H9 (cell line): ENCODE measurements at regions not wholly inside any gene's neighbourhood (a gene's known extent, or its start where the extent isn't known, plus 50 kb on each side); places are given as distances from the start of the nearest gene placed in this dataset.

Experiments used
- DNase-seq: peaks from one replicate; pipeline ENCODE4 v3.0.0-alpha.2; 2017
- H2AFZ ChIP-seq: one replicate; pipeline ENCODE4 v1.6.1; 2013; ENCODE audit warnings: mild to moderate bottlenecking, low read length, control low read depth, moderate library complexity
- H2AK5ac ChIP-seq: 2 replicates; pipeline ENCODE4 v1.6.1; 2013; ENCODE audit warnings: low read length, control low read depth, mixed read lengths; ENCODE audit not compliant: insufficient read length
- H2BK120ac ChIP-seq: one replicate; pipeline ENCODE4 v1.6.1; 2013; ENCODE audit warnings: low read depth, mild to moderate bottlenecking, low read length, control low read depth, inconsistent platforms; ENCODE audit not compliant: poor library complexity, severe bottlenecking
- H2BK12ac ChIP-seq: 2 replicates; pipeline ENCODE4 v1.6.1; 2013; ENCODE audit warnings: low read length, control low read depth, mixed read lengths, low read depth; ENCODE audit not compliant: insufficient read length
- H2BK15ac ChIP-seq: 2 replicates; pipeline ENCODE4 v1.6.1; 2013; ENCODE audit warnings: low read depth, low read length, control low read depth
- H2BK20ac ChIP-seq: one replicate; pipeline ENCODE4 v1.6.1; 2013; ENCODE audit warnings: low read depth, mild to moderate bottlenecking, low read length, control low read depth, inconsistent platforms; ENCODE audit not compliant: poor library complexity, severe bottlenecking
- H2BK5ac ChIP-seq: 2 replicates; pipeline ENCODE4 v1.6.1; 2013; ENCODE audit warnings: low read length, control low read depth, mixed read lengths; ENCODE audit not compliant: insufficient read length
- H3K14ac ChIP-seq: 2 replicates; pipeline ENCODE4 v1.6.1; 2013; ENCODE audit warnings: low read length, control low read depth; ENCODE audit not compliant: insufficient read depth
- H3K18ac ChIP-seq: 2 replicates; pipeline ENCODE4 v1.6.1; 2013; ENCODE audit warnings: low read depth, mild to moderate bottlenecking, mixed read lengths, low read length, control low read depth; ENCODE audit not compliant: insufficient read length
- H3K23ac ChIP-seq: 2 replicates; pipeline ENCODE4 v1.6.1; 2013; ENCODE audit warnings: low read length, control low read depth, mixed read lengths, low read depth; ENCODE audit not compliant: insufficient read length
- H3K23me2 ChIP-seq: 2 replicates; pipeline ENCODE4 v1.6.1; 2013; ENCODE audit warnings: low read depth, mild to moderate bottlenecking, mixed read lengths, low read length, control low read depth; ENCODE audit not compliant: insufficient read length, poor library complexity, severe bottlenecking
- H3K27ac ChIP-seq: 2 replicates; pipeline ENCODE4 v1.5.1; 2013; ENCODE audit warnings: low read length, control low read depth, mixed read lengths, low read depth; ENCODE audit not compliant: insufficient read length
- H3K27me3 ChIP-seq: 2 replicates; pipeline ENCODE4 v1.6.1; 2013; ENCODE audit warnings: low read length, control low read depth, inconsistent platforms; ENCODE audit not compliant: insufficient read depth
- H3K4ac ChIP-seq: 2 replicates; pipeline ENCODE4 v1.6.1; 2013; ENCODE audit warnings: low read depth, mild to moderate bottlenecking, control low read depth, inconsistent platforms, low read length, moderate library complexity
- H3K4me1 ChIP-seq: 2 replicates; pipeline ENCODE4 v1.6.1; 2013; ENCODE audit warnings: low read length, control low read depth, inconsistent platforms; ENCODE audit not compliant: insufficient read depth
- H3K4me2 ChIP-seq: 2 replicates; pipeline ENCODE4 v1.6.1; 2013; ENCODE audit warnings: low read length, control low read depth, mixed read lengths; ENCODE audit not compliant: insufficient read length, insufficient read depth
- H3K56ac ChIP-seq: 2 replicates; pipeline ENCODE4 v1.6.1; 2013; ENCODE audit warnings: low read depth, mild to moderate bottlenecking, mixed read lengths, low read length, control low read depth; ENCODE audit not compliant: insufficient read length
- H3K79me1 ChIP-seq: 2 replicates; pipeline ENCODE4 v1.6.1; 2013; ENCODE audit warnings: low read depth, mild to moderate bottlenecking, moderate library complexity, low read length, control low read depth, inconsistent platforms; ENCODE audit not compliant: insufficient read depth, poor library complexity, severe bottlenecking
- H3K79me2 ChIP-seq: 2 replicates; pipeline ENCODE4 v1.6.1; 2013; ENCODE audit warnings: low read length, control low read depth, inconsistent platforms; ENCODE audit not compliant: insufficient read depth
- H3K9ac ChIP-seq: 2 replicates; pipeline ENCODE4 v1.6.1; 2013; ENCODE audit warnings: low read length, control low read depth, mixed read lengths; ENCODE audit not compliant: insufficient read length; ENCODE audit errors: extremely low read depth
- H3K9me3 ChIP-seq: one replicate; pipeline ENCODE4 v1.6.1; 2013; ENCODE audit warnings: low read depth, low read length, inconsistent platforms; ENCODE audit not compliant: control insufficient read depth
- H3T11ph ChIP-seq: one replicate; pipeline ENCODE4 v1.6.1; 2013; ENCODE audit warnings: mild to moderate bottlenecking, low read length, control low read depth, inconsistent platforms
- H4K20me1 ChIP-seq: one replicate; pipeline ENCODE4 v1.6.1; 2013; ENCODE audit not compliant: control insufficient read depth, insufficient read length, insufficient read depth
- H4K5ac ChIP-seq: 2 replicates; pipeline ENCODE4 v1.6.1; 2013; ENCODE audit warnings: low read depth, mild to moderate bottlenecking, mixed read lengths, low read length, control low read depth; ENCODE audit not compliant: insufficient read length
- H4K8ac ChIP-seq: replicated peaks from 2 replicates; pipeline ENCODE4 v1.6.1; 2013; ENCODE audit warnings: low read length, control low read depth, mixed read lengths, low read depth; ENCODE audit not compliant: insufficient read length
- H4K91ac ChIP-seq: 2 replicates; pipeline ENCODE4 v1.6.1; 2013; ENCODE audit warnings: low read depth, mild to moderate bottlenecking, moderate library complexity, mixed read lengths, low read length, control low read depth; ENCODE audit not compliant: insufficient read length
- H3K27ac Mint-ChIP-seq, 3 experiments: 2 replicates in 2 of 3; 3 replicates in 1 of 3; pipeline ENCODE4 v1.8.0; 2020 to 2021; ENCODE audit warnings: mixed read lengths in 3 of 3, mild to moderate bottlenecking in 1 of 3, moderate library complexity in 1 of 3
- H3K27me3 Mint-ChIP-seq: 2 replicates; pipeline ENCODE4 v1.8.0; 2021; ENCODE audit warnings: low read depth, mild to moderate bottlenecking, moderate library complexity, mixed read lengths
- H3K36me3 Mint-ChIP-seq, 3 experiments: 2 replicates in 2 of 3; 3 replicates in 1 of 3; pipeline ENCODE4 v1.8.0; 2020 to 2021; ENCODE audit warnings: low read depth in 3 of 3, mixed read lengths in 3 of 3; ENCODE audit not compliant: insufficient read depth in 1 of 3
- H3K4me1 Mint-ChIP-seq, 2 experiments: 2 replicates each; pipeline ENCODE4 v1.8.0; 2020; ENCODE audit warnings: mixed read lengths in 2 of 2
- H3K4me3 Mint-ChIP-seq, 2 experiments: 2 replicates in 1 of 2; 3 replicates in 1 of 2; pipeline ENCODE4 v1.8.0; 2020 to 2021; ENCODE audit warnings: mild to moderate bottlenecking in 2 of 2, mixed read lengths in 2 of 2, moderate library complexity in 1 of 2
- H3K9me3 Mint-ChIP-seq, 2 experiments: 2 replicates in 1 of 2; 3 replicates in 1 of 2; pipeline ENCODE4 v1.8.0; 2020; ENCODE audit warnings: mild to moderate bottlenecking in 2 of 2, mixed read lengths in 2 of 2, moderate library complexity in 1 of 2
- CTCF ChIP-seq: fragments of 200-600 bp; sonication (generic); conservative IDR thresholded peaks from 3 replicates; pipeline ENCODE4 v1.8.0; 2021; ENCODE audit warnings: antibody characterized with exemption, mild to moderate bottlenecking
- WGBS: extraction: QIAGEN DNeasy Blood & Tissue Kit; methylation state at CpG from one replicate; pipeline ENCODE4 v1.1.7; 2013; ENCODE audit warnings: missing lambda C conversion rate, low lambda C conversion rate, mixed read lengths; ENCODE audit not compliant: insufficient read length; ENCODE audit errors: extremely low coverage; 5-methylcytosine and 5-hydroxymethylcytosine counted together

DNA sequence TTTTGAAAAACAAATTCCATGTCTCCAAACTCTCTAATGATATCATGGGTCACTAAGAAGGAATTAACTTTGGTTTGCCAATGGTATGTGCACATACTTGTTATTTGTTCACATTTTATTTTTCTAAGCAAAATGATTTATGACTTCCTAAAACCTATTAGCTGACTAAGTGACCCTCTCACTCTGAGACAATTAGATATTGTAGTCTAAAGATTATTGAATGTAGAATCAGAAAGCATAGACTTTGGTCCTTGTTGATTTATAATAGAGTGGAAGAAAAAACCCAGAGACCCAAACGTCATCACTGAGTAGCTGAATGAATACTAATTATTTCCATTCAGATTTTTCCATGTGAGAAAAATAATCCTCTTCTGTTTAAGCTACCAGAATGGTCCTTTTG is 243.5 kb upstream of the ANO3 start:
- no peaks in the 10 kb centered on the region for H3K36me3 Mint-ChIP-seq

More for the DNA sequence above, 243.5 kb upstream of the ANO3 start:
- Histone ChIP-seq H2AK5ac (no peak overlapping the region), H2BK12ac (no peak overlapping the region), H2AFZ (no peak overlapping the region), H3K27ac (no peak overlapping the region), H4K5ac (no peak overlapping the region), H3K4ac (no peak overlapping the region), H3K14ac (no peak overlapping the region), H3K18ac (no peak overlapping the region), H2BK120ac (no peak overlapping the region), H3K9me3 (no peaks in the 10 kb centered on the region), H2BK5ac (no peak overlapping the region), H3K4me2 (no peak overlapping the region), H3K4me1 (no peaks in the 10 kb centered on the region), H3K9ac (no peak overlapping the region), H2BK15ac (no peak overlapping the region), H2BK20ac (no peak overlapping the region), H3K23ac (no peak overlapping the region), H3K56ac (no peak overlapping the region), H3K27me3 (no peaks in the 10 kb centered on the region), H3T11ph (no peak overlapping the region), H3K79me1 (no peaks in the 10 kb centered on the region), H4K91ac (no peak overlapping the region), H4K8ac (no peak overlapping the region), H3K23me2 (no peaks in the 10 kb centered on the region), H3K79me2 (no peaks in the 10 kb centered on the region), H4K20me1 (no peaks in the 10 kb centered on the region)
- no peak for DNase-seq
- TF ChIP-seq CTCF, result no peak
- Mint-ChIP-seq H3K4me1 (no peaks in the 10 kb centered on the region), H3K9me3 (no peaks in the 10 kb centered on the region), H3K4me3 (no peak overlapping the region), H3K27ac (no peak overlapping the region), H3K27me3 (no peaks in the 10 kb centered on the region)
- WGBS, result no CpG with 5 or more reads among the region's 1 CpG
